ENCODE measurements at regions not wholly inside any gene's neighbourhood (a gene's known extent, or its start where the extent isn't known, plus 50 kb on each side); places are given as distances from the start of the nearest gene placed in this dataset.

- Histone ChIP-seq H3K4me3 (no peak overlapping the region), H3K27ac (no peak overlapping the region), H3K36me3 (no peaks in the 10 kb centered on the region), H3K27me3 (ENCODE audit: low read depth) (no peaks in the 10 kb centered on the region), H3K9me3 (no peaks in the 10 kb centered on the region), H3K4me1 (no peaks in the 10 kb centered on the region)
- DNase-seq (no peak), ATAC-seq (no peak)
- intact Hi-C loops (cut with DNase I) = no loop called here
- TF ChIP-seq CTCF (IDR thresholded peaks at IDR 0.05) = no peak
These were observed 91.6 kb downstream of the HS1BP3 start for GRCh38 chr2:20559277-20559676.

DNA sequence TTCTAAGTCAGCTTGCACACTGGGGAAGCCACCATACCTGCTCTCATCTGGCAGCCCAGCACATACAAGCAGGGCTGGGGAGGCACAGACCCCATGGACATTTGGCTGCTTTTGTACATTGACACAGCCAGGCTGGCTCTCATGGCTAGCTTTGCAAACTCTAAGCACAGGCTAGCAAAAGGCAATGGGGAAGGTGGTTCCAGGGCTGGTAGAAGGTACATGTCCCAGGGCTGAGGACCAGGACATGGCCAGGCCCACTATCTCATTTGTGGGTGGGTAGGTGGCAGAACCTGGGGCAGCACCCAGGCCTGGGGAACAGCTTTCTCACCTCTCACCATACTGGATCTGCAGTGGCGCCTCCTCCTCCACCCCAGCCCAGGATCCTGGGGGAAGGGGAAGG, 90.9 kb downstream of the HS1BP3 start:
- H3K4me1 ChIP-seq = no peaks in the 10 kb centered on the region
- H3K36me3 ChIP-seq = no peaks in the 10 kb centered on the region
- H3K27ac ChIP-seq = no peak overlapping the region
- no peaks in the 10 kb centered on the region for H3K9me3 ChIP-seq
- DNase-seq (no peak), ATAC-seq (no peak)
- no peaks in the 10 kb centered on the region for H3K27me3 ChIP-seq (ENCODE audit: low read depth)
- intact Hi-C loops (cut with DNase I) = no loop called here
- no peak for TF ChIP-seq CTCF (IDR thresholded peaks at IDR 0.05)
- H3K4me3 ChIP-seq = no peak overlapping the region

- H3K4me3 ChIP-seq = no peak overlapping the region
- no peaks in the 10 kb centered on the region for H3K27me3 ChIP-seq (ENCODE audit: low read depth)
- H3K4me1 ChIP-seq = no peaks in the 10 kb centered on the region
- ATAC-seq = no peak
- no peak for TF ChIP-seq CTCF (IDR thresholded peaks at IDR 0.05)
- H3K27ac ChIP-seq = no peak overlapping the region
- no peaks in the 10 kb centered on the region for H3K36me3 ChIP-seq
- intact Hi-C loops (cut with DNase I) = no loop called here
- H3K9me3 ChIP-seq = no peaks in the 10 kb centered on the region
- no peak for DNase-seq
These were observed 89.8 kb downstream of the HS1BP3 start for GRCh38 chr2:20560891-20561636.

GRCh38 chr2:20561637-20562454, 89.1 kb downstream of the HS1BP3 start:
- intact Hi-C loops (cut with DNase I) = no loop called here
- ATAC-seq (no peak), DNase-seq (no peak)

More at GRCh38 chr2:20561637-20562454, 89.1 kb downstream of the HS1BP3 start:
- Histone ChIP-seq H3K4me1 (no peaks in the 10 kb centered on the region), H3K27me3 (ENCODE audit: low read depth) (no peaks in the 10 kb centered on the region), H3K36me3 (no peaks in the 10 kb centered on the region), H3K27ac (no peak overlapping the region), H3K4me3 (no peak overlapping the region), H3K9me3 (no peaks in the 10 kb centered on the region)
- TF ChIP-seq CTCF (IDR thresholded peaks at IDR 0.05) = no peak

Measured in lower lobe of right lung (tissue), 2 donors.